ENCODE measurements at regions not wholly inside any gene's neighbourhood (a gene's known extent, or its start where the extent isn't known, plus 50 kb on each side); places are given as distances from the start of the nearest gene placed in this dataset.

DNA sequence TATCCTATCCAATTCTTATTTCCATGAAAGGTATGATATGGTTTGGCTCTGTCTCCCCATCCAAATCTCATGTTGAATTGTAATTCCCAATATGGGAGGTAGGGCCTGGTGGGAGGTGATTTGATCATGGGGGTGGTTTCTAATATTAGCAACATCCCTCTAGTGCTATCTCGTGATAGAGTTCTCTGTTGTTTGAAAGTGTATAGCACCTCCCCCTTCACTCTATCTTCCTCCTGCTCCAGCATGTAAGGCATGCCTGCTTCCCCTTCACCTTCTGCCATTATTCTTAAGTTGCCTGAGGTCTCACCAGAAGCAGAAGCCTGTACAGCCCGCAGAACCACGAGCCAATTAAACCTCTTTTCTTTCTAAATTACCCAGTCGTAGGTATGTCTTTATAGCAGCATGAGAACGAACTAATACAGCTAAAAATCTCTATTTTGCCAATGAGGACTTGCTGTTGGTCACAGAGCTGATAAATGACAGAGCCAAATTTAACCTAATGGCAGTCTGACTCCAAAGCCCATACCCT lies 247.2 kb downstream of the HNRNPD start:
- TF ChIP-seq, protein P1, sequence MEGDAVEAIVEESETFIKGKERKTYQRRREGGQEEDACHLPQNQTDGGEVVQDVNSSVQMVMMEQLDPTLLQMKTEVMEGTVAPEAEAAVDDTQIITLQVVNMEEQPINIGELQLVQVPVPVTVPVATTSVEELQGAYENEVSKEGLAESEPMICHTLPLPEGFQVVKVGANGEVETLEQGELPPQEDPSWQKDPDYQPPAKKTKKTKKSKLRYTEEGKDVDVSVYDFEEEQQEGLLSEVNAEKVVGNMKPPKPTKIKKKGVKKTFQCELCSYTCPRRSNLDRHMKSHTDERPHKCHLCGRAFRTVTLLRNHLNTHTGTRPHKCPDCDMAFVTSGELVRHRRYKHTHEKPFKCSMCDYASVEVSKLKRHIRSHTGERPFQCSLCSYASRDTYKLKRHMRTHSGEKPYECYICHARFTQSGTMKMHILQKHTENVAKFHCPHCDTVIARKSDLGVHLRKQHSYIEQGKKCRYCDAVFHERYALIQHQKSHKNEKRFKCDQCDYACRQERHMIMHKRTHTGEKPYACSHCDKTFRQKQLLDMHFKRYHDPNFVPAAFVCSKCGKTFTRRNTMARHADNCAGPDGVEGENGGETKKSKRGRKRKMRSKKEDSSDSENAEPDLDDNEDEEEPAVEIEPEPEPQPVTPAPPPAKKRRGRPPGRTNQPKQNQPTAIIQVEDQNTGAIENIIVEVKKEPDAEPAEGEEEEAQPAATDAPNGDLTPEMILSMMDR (optimal IDR thresholded peaks at IDR 0.05 in 1 of 3, IDR thresholded peaks at IDR 0.05 in 1 of 3, conservative IDR thresholded peaks at IDR 0.05 in 1 of 3; ENCODE audit: extremely low read depth in 1 of 3, insufficient read depth in 2 of 3, low read length in 3 of 3) = no peak
- no peak for TF ChIP-seq EZH2 (IDR thresholded peaks at IDR 0.05; ENCODE audit: low read length)

Measured in keratinocyte (primary cell).